Neural progenitor cell (in vitro differentiated cells): ENCODE measurements at regions not wholly inside any gene's neighbourhood (a gene's known extent, or its start where the extent isn't known, plus 50 kb on each side); places are given as distances from the start of the nearest gene placed in this dataset.

Experiments used
- DNase-seq: peaks from one replicate; pipeline ENCODE4 v3.0.0-alpha.2; 2016; ENCODE audit warnings: low spot score
- H2AFZ ChIP-seq: fragments of 200-600 bp; sonication (generic); replicated peaks from 2 replicates; pipeline ENCODE4 v1.6.1; 2016; ENCODE audit warnings: antibody characterized with exemption
- H3F3A ChIP-seq: fragments of 200-600 bp; sonication (generic); 2 replicates; pipeline ENCODE4 v1.6.1; 2016; ENCODE audit warnings: antibody characterized with exemption, low read depth
- H3K27ac ChIP-seq: fragments of 200-600 bp; sonication (generic); 2 replicates; pipeline ENCODE4 v1.5.1; 2016; ENCODE audit warnings: mild to moderate bottlenecking
- H3K27me3 ChIP-seq: fragments of 200-600 bp; sonication (generic); 2 replicates; pipeline ENCODE4 v1.6.1; 2016; ENCODE audit warnings: mild to moderate bottlenecking, moderate library complexity
- H3K36me3 ChIP-seq: fragments of 200-600 bp; sonication (generic); 2 replicates; pipeline ENCODE4 v1.5.1; 2016
- H3K4me1 ChIP-seq: fragments of 200-600 bp; sonication (generic); 2 replicates; pipeline ENCODE4 v1.6.1; 2016; ENCODE audit warnings: mixed run types
- H3K4me2 ChIP-seq: fragments of 200-600 bp; sonication (generic); 2 replicates; pipeline ENCODE4 v1.6.1; 2016
- H3K4me3 ChIP-seq: fragments of 200-600 bp; sonication (generic); 2 replicates; pipeline ENCODE4 v1.5.1; 2016
- H3K79me2 ChIP-seq: fragments of 200-600 bp; sonication (generic); 2 replicates; pipeline ENCODE4 v1.6.1; 2016; ENCODE audit warnings: low read depth
- H3K9ac ChIP-seq: fragments of 200-600 bp; sonication (generic); 2 replicates; pipeline ENCODE4 v1.6.1; 2016
- H3K9me3 ChIP-seq: fragments of 200-600 bp; sonication (generic); 2 replicates; pipeline ENCODE4 v1.5.1; 2016; ENCODE audit warnings: low read depth
- H4K20me1 ChIP-seq: fragments of 200-600 bp; sonication (generic); 2 replicates; pipeline ENCODE4 v1.6.1; 2016; ENCODE audit warnings: low read depth
- H3K27ac Mint-ChIP-seq: 3 replicates; pipeline ENCODE4 v1.8.0; 2021; ENCODE audit warnings: mixed read lengths
- H3K27me3 Mint-ChIP-seq: 2 replicates; pipeline ENCODE4 v1.8.0; 2022; ENCODE audit warnings: low read depth, mild to moderate bottlenecking, inconsistent platforms, moderate library complexity, mixed read lengths; ENCODE audit not compliant: insufficient read depth
- H3K36me3 Mint-ChIP-seq: 3 replicates; pipeline ENCODE4 v1.8.0; 2021; ENCODE audit warnings: mixed read lengths
- H3K4me1 Mint-ChIP-seq: 3 replicates; pipeline ENCODE4 v1.8.0; 2021; ENCODE audit warnings: mixed read lengths
- H3K4me3 Mint-ChIP-seq: 3 replicates; pipeline ENCODE4 v1.8.0; 2021; ENCODE audit warnings: mild to moderate bottlenecking, moderate library complexity, mixed read lengths
- H3K9me3 Mint-ChIP-seq: 3 replicates; pipeline ENCODE4 v1.8.0; 2020; ENCODE audit warnings: mixed read lengths
- EZH2 ChIP-seq: fragments of 200-600 bp; sonication (generic); IDR thresholded peaks from 2 replicates; pipeline ENCODE4 v1.6.1; 2017; ENCODE audit warnings: antibody characterized with exemption, mild to moderate bottlenecking, moderate library complexity
- EZH2phosphoT487 ChIP-seq: fragments of 200-600 bp; sonication (generic); IDR thresholded peaks from 2 replicates; pipeline ENCODE4 v1.6.1; 2017; ENCODE audit warnings: antibody characterized with exemption
- TF ChIP-seq, protein P1 (sequence below): fragments of 200-600 bp; sonication (generic); IDR thresholded peaks from 2 replicates; pipeline ENCODE4 v1.5.1; 2017; ENCODE audit warnings: antibody characterized with exemption, mild to moderate bottlenecking

DNA sequence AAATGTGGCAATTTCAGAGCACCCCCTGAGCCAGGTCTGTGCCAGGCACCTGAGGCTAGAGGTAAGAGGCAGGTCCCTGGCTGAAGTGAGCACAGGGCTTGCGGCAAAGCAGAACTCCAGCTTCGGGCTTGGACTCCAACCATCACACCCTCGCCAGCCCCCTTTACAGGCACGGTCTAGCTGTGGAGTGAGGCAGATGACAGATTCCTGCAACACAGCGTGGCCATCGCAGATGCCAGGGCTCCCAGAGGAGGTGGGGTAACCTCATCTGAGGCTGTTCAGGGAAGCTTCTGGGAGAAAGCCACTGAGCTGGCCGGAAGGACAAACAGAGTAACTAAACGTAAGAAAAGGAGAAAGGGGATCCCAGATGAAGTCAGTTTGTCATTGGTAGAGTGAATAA lies 55.6 kb upstream of the CASZ1 start:
- Histone ChIP-seq H3K9ac (no peak overlapping the region), H3F3A (peaks cover 3% of the 10 kb centered on the region), H3K4me1 (no peaks in the 10 kb centered on the region), H2AFZ (no peak overlapping the region), H3K4me3 (no peak overlapping the region), H3K79me2 (no peaks in the 10 kb centered on the region), H3K27me3 (no peaks in the 10 kb centered on the region), H3K27ac (no peak overlapping the region), H4K20me1 (no peaks in the 10 kb centered on the region), H3K9me3 (no peaks in the 10 kb centered on the region), H3K4me2 (no peak overlapping the region), H3K36me3 (no peaks in the 10 kb centered on the region)
- no peak for DNase-seq
- Mint-ChIP-seq H3K27ac (no peak overlapping the region), H3K4me1 (peaks cover 11% of the 10 kb centered on the region), H3K36me3 (peaks cover under 1% of the 10 kb centered on the region), H3K27me3 (peaks cover 11% of the 10 kb centered on the region), H3K4me3 (no peak overlapping the region), H3K9me3 (peaks cover 5% of the 10 kb centered on the region)
- TF ChIP-seq, protein P1, sequence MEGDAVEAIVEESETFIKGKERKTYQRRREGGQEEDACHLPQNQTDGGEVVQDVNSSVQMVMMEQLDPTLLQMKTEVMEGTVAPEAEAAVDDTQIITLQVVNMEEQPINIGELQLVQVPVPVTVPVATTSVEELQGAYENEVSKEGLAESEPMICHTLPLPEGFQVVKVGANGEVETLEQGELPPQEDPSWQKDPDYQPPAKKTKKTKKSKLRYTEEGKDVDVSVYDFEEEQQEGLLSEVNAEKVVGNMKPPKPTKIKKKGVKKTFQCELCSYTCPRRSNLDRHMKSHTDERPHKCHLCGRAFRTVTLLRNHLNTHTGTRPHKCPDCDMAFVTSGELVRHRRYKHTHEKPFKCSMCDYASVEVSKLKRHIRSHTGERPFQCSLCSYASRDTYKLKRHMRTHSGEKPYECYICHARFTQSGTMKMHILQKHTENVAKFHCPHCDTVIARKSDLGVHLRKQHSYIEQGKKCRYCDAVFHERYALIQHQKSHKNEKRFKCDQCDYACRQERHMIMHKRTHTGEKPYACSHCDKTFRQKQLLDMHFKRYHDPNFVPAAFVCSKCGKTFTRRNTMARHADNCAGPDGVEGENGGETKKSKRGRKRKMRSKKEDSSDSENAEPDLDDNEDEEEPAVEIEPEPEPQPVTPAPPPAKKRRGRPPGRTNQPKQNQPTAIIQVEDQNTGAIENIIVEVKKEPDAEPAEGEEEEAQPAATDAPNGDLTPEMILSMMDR, result no peak
- TF ChIP-seq EZH2, result no peak
- TF ChIP-seq EZH2phosphoT487, result no peak

- Histone ChIP-seq H4K20me1 (no peaks in the 10 kb centered on the region), H3K9ac (no peak overlapping the region), H3K27ac (no peak overlapping the region), H3K4me1 (no peaks in the 10 kb centered on the region), H2AFZ (no peak overlapping the region), H3K79me2 (no peaks in the 10 kb centered on the region), H3K27me3 (no peaks in the 10 kb centered on the region), H3K9me3 (no peaks in the 10 kb centered on the region), H3F3A (peaks cover 3% of the 10 kb centered on the region), H3K36me3 (no peaks in the 10 kb centered on the region), H3K4me2 (no peak overlapping the region), H3K4me3 (no peak overlapping the region)
- Mint-ChIP-seq H3K27ac (no peak overlapping the region), H3K27me3 (peaks cover 11% of the 10 kb centered on the region), H3K9me3 (peaks cover 5% of the 10 kb centered on the region), H3K36me3 (no peaks in the 10 kb centered on the region), H3K4me1 (peaks cover 11% of the 10 kb centered on the region), H3K4me3 (no peak overlapping the region)
- no peak for DNase-seq
- TF ChIP-seq EZH2phosphoT487, result no peak
- TF ChIP-seq, protein P1, result no peak
- TF ChIP-seq EZH2, result no peak
Observed at GRCh38 chr1:10852486-10852885, 56.0 kb upstream of the CASZ1 start.

DNA sequence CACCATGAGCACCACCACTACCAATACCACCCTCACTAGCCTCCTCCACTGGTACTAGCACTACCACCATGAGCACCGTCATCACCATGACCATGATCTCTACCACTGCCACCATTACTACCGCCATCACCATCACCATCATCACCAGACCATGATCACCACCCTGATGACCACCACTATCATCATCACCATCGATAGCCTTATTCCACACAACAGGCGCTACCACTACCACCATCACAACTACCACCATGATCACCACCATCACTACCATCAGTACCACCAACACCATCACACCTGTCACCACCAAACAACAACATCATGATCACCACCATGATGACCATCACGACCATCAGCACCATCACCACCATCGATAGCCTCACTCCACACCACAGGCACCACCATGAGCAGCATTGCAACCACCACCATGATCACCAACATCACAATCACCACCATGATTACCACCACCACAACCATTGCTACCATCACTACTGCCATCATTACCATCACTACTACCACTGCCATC lies 56.6 kb upstream of the CASZ1 start:
- DNase-seq, result no peak
- Histone ChIP-seq H3F3A (peaks cover 3% of the 10 kb centered on the region), H3K79me2 (no peaks in the 10 kb centered on the region), H3K4me3 (no peak overlapping the region), H3K9ac (no peak overlapping the region), H3K27me3 (no peaks in the 10 kb centered on the region), H3K4me1 (no peaks in the 10 kb centered on the region), H3K4me2 (no peak overlapping the region), H3K9me3 (no peaks in the 10 kb centered on the region), H3K27ac (no peak overlapping the region), H3K36me3 (no peaks in the 10 kb centered on the region), H2AFZ (no peak overlapping the region), H4K20me1 (no peaks in the 10 kb centered on the region)
- Mint-ChIP-seq H3K27ac (no peak overlapping the region), H3K36me3 (no peaks in the 10 kb centered on the region), H3K4me1 (peaks cover 11% of the 10 kb centered on the region), H3K4me3 (no peak overlapping the region), H3K27me3 (peaks cover 11% of the 10 kb centered on the region), H3K9me3 (peaks cover 5% of the 10 kb centered on the region)
- TF ChIP-seq, protein P1, result no peak
- TF ChIP-seq EZH2, result no peak
- TF ChIP-seq EZH2phosphoT487, result no peak
